Upper lobe of left lung (tissue), 6 donors: ENCODE measurements at regions not wholly inside any gene's neighbourhood (a gene's known extent, or its start where the extent isn't known, plus 50 kb on each side); places are given as distances from the start of the nearest gene placed in this dataset.

Source experiments
- ATAC-seq, 2 donors: fragments of 200-7000 bp; cut with Tn5 transposase; one replicate each; pipeline ENCODE4 v1.9.1; 2022; ENCODE audit warnings: mild to moderate bottlenecking in 2 of 2, moderate library complexity in 2 of 2; ENCODE audit not compliant: low FRiP score in 2 of 2
- DNase-seq, 2 donors: peaks; one replicate each; pipeline ENCODE4 v3.0.0-alpha.2; 2019 to 2020
- H3K27ac ChIP-seq, 4 donors: fragments of 200-600 bp; sonication (generic); one replicate each; pipeline ENCODE4 v1.5.1; 2016 to 2019
- H3K27me3 ChIP-seq, 4 donors: fragments of 200-600 bp; sonication (generic); one replicate each; pipeline ENCODE4 v1.5.1; 2017 to 2019
- H3K36me3 ChIP-seq, 4 donors: fragments of 200-600 bp; sonication (generic); one replicate each; pipeline ENCODE4 v1.5.1; 2016 to 2019
- H3K4me1 ChIP-seq, 4 donors: fragments of 200-600 bp; sonication (generic); one replicate each; pipeline ENCODE4 v1.5.1; 2018 to 2019
- H3K4me3 ChIP-seq, 4 donors: fragments of 200-600 bp; sonication (generic); one replicate each; pipeline ENCODE4 v1.5.1; 2017 to 2019; ENCODE audit warnings: mild to moderate bottlenecking in 2 of 4, moderate library complexity in 1 of 4
- H3K9me3 ChIP-seq, 4 donors: fragments of 200-600 bp; sonication (generic); one replicate each; pipeline ENCODE4 v1.5.1; 2018 to 2019
- EP300 ChIP-seq, 4 donors: sonication (generic); formaldehyde crosslinking; IDR thresholded peaks; one replicate each; pipeline ENCODE4 v1.5.1; 2017; ENCODE audit warnings: antibody characterized with exemption in 4 of 4, control low read depth in 2 of 4
- POLR2A ChIP-seq, 4 donors: fragments of 450-650 bp; IDR thresholded peaks; one replicate each; pipeline ENCODE4 v1.5.1; 2016 to 2017; ENCODE audit warnings: antibody characterized with exemption in 4 of 4, mild to moderate bottlenecking in 2 of 4
- POLR2AphosphoS5 ChIP-seq, 2 donors: sonication (generic); formaldehyde crosslinking; IDR thresholded peaks; one replicate each; pipeline ENCODE4 v1.5.1; 2017; ENCODE audit warnings: antibody characterized with exemption in 2 of 2
- WGBS, 2 donors: methylation state at CpG; one replicate each; pipeline ENCODE4 v1.1.5; 2017 to 2018; 5-methylcytosine and 5-hydroxymethylcytosine counted together
- TF ChIP-seq, protein P1 (sequence below), 6 experiments: fragments of 450-650 bp in 4 of 6; fragments of 200-600 bp in 2 of 6; sonication (generic) in 2 of 6; IDR thresholded peaks; one replicate each; pipeline ENCODE4 v1.5.1; 2016 to 2019; ENCODE audit warnings: antibody characterized with exemption in 6 of 6
- donor health status: DM: no; HTN: no; CAD: no; lungs with moderate emphysema.
- donor health status: DM: no; HTN: yes; CAD: no; lungs with severe emphysema.

DNA sequence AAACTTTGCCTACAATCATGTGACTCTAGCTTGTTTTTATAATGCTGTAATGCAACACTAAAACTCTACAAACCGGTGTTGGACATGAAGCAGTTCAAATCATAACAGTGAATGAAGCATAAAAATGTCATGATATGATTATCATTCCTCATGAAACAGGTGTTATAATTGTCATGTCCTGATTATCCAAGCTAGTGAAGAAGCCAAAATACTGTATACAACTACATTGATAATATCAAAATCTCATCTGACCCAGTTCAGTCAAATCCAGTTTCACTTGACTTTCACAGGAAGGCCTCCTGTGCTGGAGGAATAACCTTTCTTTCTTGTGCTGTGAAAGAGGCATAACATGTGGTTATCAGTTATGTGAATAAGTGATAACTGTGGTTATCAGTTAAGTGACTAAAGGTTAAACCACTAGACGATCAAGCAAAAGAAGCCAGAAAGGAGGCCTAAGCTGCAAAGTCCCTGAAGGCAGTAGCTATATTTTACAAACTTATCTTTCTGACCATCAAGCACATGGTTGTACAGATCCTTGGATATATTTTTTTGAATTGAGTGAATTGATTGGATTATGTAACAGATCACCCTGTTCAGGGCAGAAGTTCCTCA is 296.4 kb downstream of the TUSC7 start:
- ATAC-seq, result no peak
- no peak for DNase-seq
- TF ChIP-seq EP300 (IDR thresholded peaks at IDR 0.05) (no peak), POLR2A (IDR thresholded peaks at IDR 0.05) (no peak), POLR2AphosphoS5 (IDR thresholded peaks at IDR 0.05) (no peak)
- TF ChIP-seq, protein P1, sequence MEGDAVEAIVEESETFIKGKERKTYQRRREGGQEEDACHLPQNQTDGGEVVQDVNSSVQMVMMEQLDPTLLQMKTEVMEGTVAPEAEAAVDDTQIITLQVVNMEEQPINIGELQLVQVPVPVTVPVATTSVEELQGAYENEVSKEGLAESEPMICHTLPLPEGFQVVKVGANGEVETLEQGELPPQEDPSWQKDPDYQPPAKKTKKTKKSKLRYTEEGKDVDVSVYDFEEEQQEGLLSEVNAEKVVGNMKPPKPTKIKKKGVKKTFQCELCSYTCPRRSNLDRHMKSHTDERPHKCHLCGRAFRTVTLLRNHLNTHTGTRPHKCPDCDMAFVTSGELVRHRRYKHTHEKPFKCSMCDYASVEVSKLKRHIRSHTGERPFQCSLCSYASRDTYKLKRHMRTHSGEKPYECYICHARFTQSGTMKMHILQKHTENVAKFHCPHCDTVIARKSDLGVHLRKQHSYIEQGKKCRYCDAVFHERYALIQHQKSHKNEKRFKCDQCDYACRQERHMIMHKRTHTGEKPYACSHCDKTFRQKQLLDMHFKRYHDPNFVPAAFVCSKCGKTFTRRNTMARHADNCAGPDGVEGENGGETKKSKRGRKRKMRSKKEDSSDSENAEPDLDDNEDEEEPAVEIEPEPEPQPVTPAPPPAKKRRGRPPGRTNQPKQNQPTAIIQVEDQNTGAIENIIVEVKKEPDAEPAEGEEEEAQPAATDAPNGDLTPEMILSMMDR (IDR thresholded peaks at IDR 0.05), result no peak

GRCh38 chr3:117010318-117010717 is 300.7 kb downstream of the TUSC7 start:
- ATAC-seq, result no peak
- H3K36me3 ChIP-seq, result no peaks in the 10 kb centered on the region
- no peak for DNase-seq
- 46 to 72% methylated on average over 1 of the region's 1 CpG for WGBS, 2 donors
- TF ChIP-seq, protein P1 (IDR thresholded peaks at IDR 0.05), result no peak
- no peak for TF ChIP-seq POLR2AphosphoS5 (IDR thresholded peaks at IDR 0.05)
- no peak for TF ChIP-seq POLR2A (IDR thresholded peaks at IDR 0.05)
- TF ChIP-seq EP300 (IDR thresholded peaks at IDR 0.05), result no peak
- no peaks in the 10 kb centered on the region for H3K4me1 ChIP-seq
- H3K27ac ChIP-seq, result no peak overlapping the region
- H3K4me3 ChIP-seq, result no peak overlapping the region
- H3K27me3 ChIP-seq, result no peaks in the 10 kb centered on the region
- no peaks in the 10 kb centered on the region for H3K9me3 ChIP-seq

More for the DNA sequence above, 296.4 kb downstream of the TUSC7 start:
- Histone ChIP-seq H3K9me3 (no peaks in the 10 kb centered on the region), H3K36me3 (no peaks in the 10 kb centered on the region), H3K4me1 (no peaks in the 10 kb centered on the region), H3K27me3 (no peaks in the 10 kb centered on the region), H3K27ac (no peak overlapping the region), H3K4me3 (no peak overlapping the region)
- WGBS, 2 donors, result 63 to 73% methylated on average over 2 of the region's 2 CpGs

DNA sequence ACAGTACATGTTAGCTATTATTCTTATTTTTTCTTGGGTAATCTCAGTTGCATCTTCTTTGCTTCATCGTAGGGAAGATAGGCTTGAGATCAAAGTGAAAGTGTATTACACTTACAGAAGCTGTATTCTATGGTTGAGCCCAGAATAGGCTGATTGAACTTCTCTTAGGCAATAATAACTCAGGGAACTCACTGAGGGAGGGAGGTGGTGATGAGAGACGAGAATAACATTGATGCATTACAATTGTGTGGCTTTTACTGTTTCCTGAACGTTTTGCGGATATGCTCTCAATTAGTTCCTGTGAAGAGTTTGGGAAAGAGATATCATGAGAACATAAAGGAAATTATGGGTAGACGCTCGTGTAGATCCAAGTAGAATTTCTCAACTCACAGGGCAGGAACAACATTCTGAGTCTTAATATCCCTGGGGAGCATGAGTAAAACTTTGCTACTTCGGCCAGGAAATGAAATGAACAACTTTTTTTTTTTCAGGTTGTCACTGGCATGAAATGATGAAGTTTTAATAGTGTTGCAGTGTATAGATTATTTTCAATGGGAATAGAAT is 302.2 kb downstream of the TUSC7 start:
- ATAC-seq (peak in 1 of 2 donors; percentile 29), DNase-seq (no peak)
- Histone ChIP-seq H3K9me3 (no peaks in the 10 kb centered on the region), H3K27me3 (no peaks in the 10 kb centered on the region), H3K36me3 (no peaks in the 10 kb centered on the region), H3K4me3 (no peak overlapping the region), H3K4me1 (no peaks in the 10 kb centered on the region), H3K27ac (no peak overlapping the region)
- 41 to 49% methylated on average over 7 of the region's 7 CpGs for WGBS, 2 donors
- TF ChIP-seq POLR2AphosphoS5 (IDR thresholded peaks at IDR 0.05) (no peak), EP300 (IDR thresholded peaks at IDR 0.05) (no peak), POLR2A (IDR thresholded peaks at IDR 0.05) (no peak)
- TF ChIP-seq, protein P1 (IDR thresholded peaks at IDR 0.05), result no peak

DNA sequence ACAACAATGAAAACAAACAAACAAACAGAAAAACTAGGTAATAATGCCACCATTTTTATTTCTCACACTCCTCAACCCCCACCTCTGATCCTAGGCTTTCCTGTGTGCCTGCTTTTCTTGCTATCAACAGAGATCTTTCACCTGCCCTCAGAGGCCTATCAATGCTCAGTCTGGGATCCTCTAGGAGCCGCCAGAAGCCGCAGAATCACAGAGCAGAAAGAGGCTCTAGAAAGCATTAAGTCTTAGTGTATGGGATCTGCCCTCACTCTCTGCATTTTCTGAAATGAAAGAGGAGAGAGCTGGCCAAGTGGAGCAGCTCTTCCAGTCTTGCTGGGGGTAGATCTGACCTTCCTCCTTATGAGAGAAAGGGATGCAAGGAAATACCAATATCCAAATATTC is 306.8 kb downstream of the TUSC7 start:
- Histone ChIP-seq H3K4me3 (no peak overlapping the region), H3K9me3 (no peaks in the 10 kb centered on the region), H3K27ac (no peak overlapping the region), H3K36me3 (no peaks in the 10 kb centered on the region), H3K4me1 (no peaks in the 10 kb centered on the region), H3K27me3 (no peaks in the 10 kb centered on the region)
- 79 to 81% methylated on average over 2 of the region's 2 CpGs for WGBS, 2 donors
- DNase-seq (no peak), ATAC-seq (no peak)
- TF ChIP-seq EP300 (IDR thresholded peaks at IDR 0.05) (no peak), POLR2AphosphoS5 (IDR thresholded peaks at IDR 0.05) (no peak), POLR2A (IDR thresholded peaks at IDR 0.05) (no peak)
- TF ChIP-seq, protein P1 (IDR thresholded peaks at IDR 0.05), result no peak
